ENCODE measurements at regions not wholly inside any gene's neighbourhood (a gene's known extent, or its start where the extent isn't known, plus 50 kb on each side); places are given as distances from the start of the nearest gene placed in this dataset.
"Not testable (repeated sequence)": the region's sequence is repeated elsewhere in the genome, so short reads cannot be mapped to it uniquely, and the experiment has no call there.

GRCh38 chr2:110348902-110349301 is 123.7 kb downstream of the LIMS4 start:
- H3K4me3 Mint-ChIP-seq; DNase-seq (ENCODE audit: extremely low spot score, unreplicated experiment); H3K27me3 Mint-ChIP-seq; H3K36me3 Mint-ChIP-seq; H3K27ac Mint-ChIP-seq; H3K4me1 Mint-ChIP-seq (ENCODE audit: unreplicated experiment); H3K9me3 Mint-ChIP-seq: not testable (repeated sequence)

GRCh38 chr2:110344405-110345035 is 128.1 kb downstream of the LIMS4 start:
- not testable (repeated sequence) for H3K27ac Mint-ChIP-seq

GRCh38 chr2:110342077-110342476 is 129.7 kb upstream of the MTLN start:
- not testable (repeated sequence) for H3K4me3 Mint-ChIP-seq; H3K36me3 Mint-ChIP-seq; H3K27ac Mint-ChIP-seq; H3K9me3 Mint-ChIP-seq; H3K4me1 Mint-ChIP-seq (ENCODE audit: unreplicated experiment); DNase-seq (ENCODE audit: extremely low spot score, unreplicated experiment); H3K27me3 Mint-ChIP-seq

More at GRCh38 chr2:110344405-110345035, 128.1 kb downstream of the LIMS4 start:
- not testable (repeated sequence) for H3K27me3 Mint-ChIP-seq; H3K9me3 Mint-ChIP-seq; H3K36me3 Mint-ChIP-seq; H3K4me1 Mint-ChIP-seq (ENCODE audit: unreplicated experiment); H3K4me3 Mint-ChIP-seq; DNase-seq (ENCODE audit: extremely low spot score, unreplicated experiment)

- not testable (repeated sequence) for H3K36me3 Mint-ChIP-seq; H3K9me3 Mint-ChIP-seq; DNase-seq (ENCODE audit: extremely low spot score, unreplicated experiment); H3K27me3 Mint-ChIP-seq; H3K4me1 Mint-ChIP-seq (ENCODE audit: unreplicated experiment); H3K4me3 Mint-ChIP-seq; H3K27ac Mint-ChIP-seq
These were observed 126.8 kb upstream of the MTLN start for GRCh38 chr2:110339126-110339525.

GRCh38 chr2:110338277-110339003 is 126.1 kb upstream of the MTLN start:
- H3K36me3 Mint-ChIP-seq; H3K27ac Mint-ChIP-seq; H3K4me3 Mint-ChIP-seq; H3K9me3 Mint-ChIP-seq; H3K27me3 Mint-ChIP-seq; H3K4me1 Mint-ChIP-seq (ENCODE audit: unreplicated experiment): not testable (repeated sequence)
- peak; percentile 45 for DNase-seq (ENCODE audit: extremely low spot score, unreplicated experiment)

GRCh38 chr2:110336071-110336470 is 123.7 kb upstream of the MTLN start:
- H3K36me3 Mint-ChIP-seq; H3K27me3 Mint-ChIP-seq; H3K4me3 Mint-ChIP-seq; H3K4me1 Mint-ChIP-seq (ENCODE audit: unreplicated experiment); H3K27ac Mint-ChIP-seq; H3K9me3 Mint-ChIP-seq: not testable (repeated sequence)
- DNase-seq (ENCODE audit: extremely low spot score, unreplicated experiment): peak; percentile 36

GRCh38 chr2:110335415-110336049 is 123.2 kb upstream of the MTLN start:
- H3K4me1 Mint-ChIP-seq (ENCODE audit: unreplicated experiment); H3K9me3 Mint-ChIP-seq; H3K4me3 Mint-ChIP-seq; H3K27me3 Mint-ChIP-seq; H3K36me3 Mint-ChIP-seq; H3K27ac Mint-ChIP-seq: not testable (repeated sequence)
- DNase-seq (ENCODE audit: extremely low spot score, unreplicated experiment): peak; percentile 59

GRCh38 chr2:110333114-110334095 is 121.1 kb upstream of the MTLN start:
- H3K36me3 Mint-ChIP-seq; H3K27ac Mint-ChIP-seq; H3K27me3 Mint-ChIP-seq; H3K4me1 Mint-ChIP-seq (ENCODE audit: unreplicated experiment); H3K4me3 Mint-ChIP-seq; H3K9me3 Mint-ChIP-seq: not testable (repeated sequence)
- peak; percentile 36 for DNase-seq (ENCODE audit: extremely low spot score, unreplicated experiment)

GRCh38 chr2:110331625-110332024 is 119.3 kb upstream of the MTLN start:
- not testable (repeated sequence) for H3K27me3 Mint-ChIP-seq; H3K9me3 Mint-ChIP-seq; H3K4me1 Mint-ChIP-seq (ENCODE audit: unreplicated experiment); H3K36me3 Mint-ChIP-seq; H3K4me3 Mint-ChIP-seq; H3K27ac Mint-ChIP-seq
- peak; percentile 42 for DNase-seq (ENCODE audit: extremely low spot score, unreplicated experiment)

GRCh38 chr2:110329760-110330159 is 117.4 kb upstream of the MTLN start:
- not testable (repeated sequence) for H3K27me3 Mint-ChIP-seq; H3K27ac Mint-ChIP-seq; H3K36me3 Mint-ChIP-seq; H3K9me3 Mint-ChIP-seq; H3K4me1 Mint-ChIP-seq (ENCODE audit: unreplicated experiment); H3K4me3 Mint-ChIP-seq
- peak; percentile 18 for DNase-seq (ENCODE audit: extremely low spot score, unreplicated experiment)

- not testable (repeated sequence) for H3K27me3 Mint-ChIP-seq; H3K4me3 Mint-ChIP-seq; H3K27ac Mint-ChIP-seq; H3K4me1 Mint-ChIP-seq (ENCODE audit: unreplicated experiment); H3K9me3 Mint-ChIP-seq; H3K36me3 Mint-ChIP-seq
- peak; percentile 37 for DNase-seq (ENCODE audit: extremely low spot score, unreplicated experiment)
These were observed 116.8 kb upstream of the MTLN start for GRCh38 chr2:110329158-110329557.

GRCh38 chr2:110328677-110329076 is 116.3 kb upstream of the MTLN start:
- not testable (repeated sequence) for H3K27ac Mint-ChIP-seq; H3K27me3 Mint-ChIP-seq; H3K36me3 Mint-ChIP-seq; H3K9me3 Mint-ChIP-seq; H3K4me3 Mint-ChIP-seq; H3K4me1 Mint-ChIP-seq (ENCODE audit: unreplicated experiment)
- DNase-seq (ENCODE audit: extremely low spot score, unreplicated experiment): peak; percentile 64

- not testable (repeated sequence) for H3K4me1 Mint-ChIP-seq (ENCODE audit: unreplicated experiment); H3K9me3 Mint-ChIP-seq; DNase-seq (ENCODE audit: extremely low spot score, unreplicated experiment); H3K27me3 Mint-ChIP-seq; H3K27ac Mint-ChIP-seq; H3K36me3 Mint-ChIP-seq; H3K4me3 Mint-ChIP-seq
These were observed 111.5 kb upstream of the MTLN start for GRCh38 chr2:110323832-110324231.

All from type B pancreatic cell (in vitro differentiated cells).